Stimulated activated CD4-positive, alpha-beta T cell treated with anti-CD3 and anti-CD28 coated beads, TNF-alpha, amount 100 ng/mL, for 4 hours (primary cell): ENCODE measurements at regions not wholly inside any gene's neighbourhood (a gene's known extent, or its start where the extent isn't known, plus 50 kb on each side); places are given as distances from the start of the nearest gene placed in this dataset.

Experiments
- DNase-seq, 3 experiments: peaks; one replicate each; pipeline ENCODE4 v3.0.0-alpha.2; 2020; ENCODE audit warnings: low read depth in 3 of 3

- no peak for DNase-seq
Observed at GRCh38 chr2:71812736-71813135, 334.9 kb downstream of the CYP26B1 start.

- DNase-seq: no peak
Observed at GRCh38 chr2:71811726-71812125, 335.9 kb downstream of the CYP26B1 start.

GRCh38 chr2:71811157-71811556, 336.5 kb downstream of the CYP26B1 start:
- no peak for DNase-seq

GRCh38 chr2:71807581-71808451, 339.8 kb downstream of the CYP26B1 start:
- DNase-seq: no peak

- no peak for DNase-seq
Observed at GRCh38 chr2:71806432-71806831, 341.2 kb downstream of the CYP26B1 start.

GRCh38 chr2:71804281-71804751, 343.3 kb downstream of the CYP26B1 start:
- DNase-seq: no peak

- DNase-seq: no peak
Observed at GRCh38 chr2:71803398-71803797, 344.3 kb downstream of the CYP26B1 start.

GRCh38 chr2:71802556-71802955, 345.1 kb downstream of the CYP26B1 start:
- no peak for DNase-seq

- DNase-seq: no peak
Observed at GRCh38 chr2:71801969-71802368, 345.7 kb downstream of the CYP26B1 start.

- DNase-seq: no peak
Observed at GRCh38 chr2:71801556-71801955, 346.1 kb downstream of the CYP26B1 start.

GRCh38 chr2:71800851-71801250, 346.8 kb downstream of the CYP26B1 start:
- DNase-seq: no peak

- no peak for DNase-seq
Observed at GRCh38 chr2:71800106-71800809, 346.9 kb downstream of the DYSF start.

GRCh38 chr2:71799013-71799575, 345.7 kb downstream of the DYSF start:
- DNase-seq: no peak

GRCh38 chr2:71798266-71799012, 345.1 kb downstream of the DYSF start:
- no peak for DNase-seq

GRCh38 chr2:71797035-71797810, 343.9 kb downstream of the DYSF start:
- DNase-seq: no peak

GRCh38 chr2:71796174-71796593, 342.8 kb downstream of the DYSF start:
- no peak for DNase-seq

GRCh38 chr2:71795486-71795885, 342.1 kb downstream of the DYSF start:
- DNase-seq: no peak

GRCh38 chr2:71794611-71795010, 341.2 kb downstream of the DYSF start:
- no peak for DNase-seq

GRCh38 chr2:71793926-71794325, 340.6 kb downstream of the DYSF start:
- no peak for DNase-seq

- no peak for DNase-seq
Observed at GRCh38 chr2:71792926-71793761, 339.8 kb downstream of the DYSF start.
